Stimulated activated CD4-positive, alpha-beta T cell treated with anti-CD3 and anti-CD28 coated beads, Interleukin-4, amount 100 ng/mL, for 48 hours (primary cell): ENCODE measurements at regions not wholly inside any gene's neighbourhood (a gene's known extent, or its start where the extent isn't known, plus 50 kb on each side); places are given as distances from the start of the nearest gene placed in this dataset.
A peak's percentile ranks its signal among the peaks of the same experiment; 100 is the strongest.

Experiments
- DNase-seq, 2 donors: peaks; one replicate each; pipeline ENCODE4 v3.0.0-alpha.2; 2020; ENCODE audit warnings: low read depth in 2 of 2

- no peak for DNase-seq
Observed at GRCh38 chr17:77725846-77726245, 232.7 kb upstream of the TNRC6C start.

- no peak for DNase-seq
Observed at GRCh38 chr17:77726549-77727006, 231.9 kb upstream of the TNRC6C start.

GRCh38 chr17:77727037-77727615 lies 231.4 kb upstream of the TNRC6C start:
- no peak for DNase-seq

GRCh38 chr17:77728474-77728795 lies 230.1 kb upstream of the TNRC6C start:
- DNase-seq: no peak

GRCh38 chr17:77728871-77729270 lies 229.6 kb upstream of the TNRC6C start:
- DNase-seq: no peak

- no peak for DNase-seq
Observed at GRCh38 chr17:77729587-77729986, 228.9 kb upstream of the TNRC6C start.

GRCh38 chr17:77730376-77730775 lies 228.1 kb upstream of the TNRC6C start:
- no peak for DNase-seq

- no peak for DNase-seq
Observed at GRCh38 chr17:77733576-77734296, 224.8 kb upstream of the TNRC6C start.

GRCh38 chr17:77734371-77735080 lies 224.0 kb upstream of the TNRC6C start:
- DNase-seq: no peak

- no peak for DNase-seq
Observed at GRCh38 chr17:77735081-77735565, 223.4 kb upstream of the TNRC6C start.

- no peak for DNase-seq
Observed at GRCh38 chr17:77735566-77736198, 222.8 kb upstream of the TNRC6C start.

- DNase-seq: no peak
Observed at GRCh38 chr17:77736199-77736585, 222.3 kb upstream of the TNRC6C start.

- no peak for DNase-seq
Observed at GRCh38 chr17:77736721-77737120, 221.8 kb upstream of the TNRC6C start.

GRCh38 chr17:77737442-77738265 lies 220.8 kb upstream of the TNRC6C start:
- DNase-seq: no peak

- no peak for DNase-seq
Observed at GRCh38 chr17:77738751-77739531, 219.6 kb upstream of the TNRC6C start.

GRCh38 chr17:77740481-77740880 lies 218.0 kb upstream of the TNRC6C start:
- no peak for DNase-seq

- peak; percentile 28 to 32 for DNase-seq
Observed at GRCh38 chr17:77741109-77741508, 217.4 kb upstream of the TNRC6C start.

- no peak for DNase-seq
Observed at GRCh38 chr17:77742579-77742978, 215.9 kb upstream of the TNRC6C start.

- DNase-seq: no peak
Observed at GRCh38 chr17:77744066-77744988, 214.2 kb upstream of the TNRC6C start.

GRCh38 chr17:77745702-77746101 lies 212.8 kb upstream of the TNRC6C start:
- no peak for DNase-seq
